ENCODE measurements at regions not wholly inside any gene's neighbourhood (a gene's known extent, or its start where the extent isn't known, plus 50 kb on each side); places are given as distances from the start of the nearest gene placed in this dataset.

GRCh38 chr10:130790339-130790738 is 521.2 kb downstream of the TCERG1L start:
- TF ChIP-seq CTCF (IDR thresholded peaks at IDR 0.05 in 4 of 5, conservative IDR thresholded peaks at IDR 0.05 in 1 of 5) (no peak), POLR2A (IDR thresholded peaks at IDR 0.05) (no peak)
